ENCODE measurements at regions not wholly inside any gene's neighbourhood (a gene's known extent, or its start where the extent isn't known, plus 50 kb on each side); places are given as distances from the start of the nearest gene placed in this dataset.

GRCh38 chr2:239801404-239802184, 223.5 kb downstream of the NDUFA10 start:
- TF ChIP-seq FOXP2 (optimal IDR thresholded peaks at IDR 0.05; ENCODE audit: borderline replicate concordance, extremely low read depth, extremely low read length, insufficient read depth) (no peak), REST (IDR thresholded peaks at IDR 0.05; ENCODE audit: insufficient read depth in 1 of 2, low read depth in 2 of 2, low read length in 2 of 2) (no peak)

GRCh38 chr2:239800785-239801386, 224.3 kb downstream of the NDUFA10 start:
- no peak for TF ChIP-seq TAF1 (IDR thresholded peaks at IDR 0.05; ENCODE audit: borderline replicate concordance, insufficient read depth, low read length)
- no peak for TF ChIP-seq SIN3A (IDR thresholded peaks at IDR 0.05; ENCODE audit: borderline replicate concordance, insufficient read depth, low read length)
- no peak for TF ChIP-seq REST (IDR thresholded peaks at IDR 0.05; ENCODE audit: insufficient read depth in 1 of 2, low read depth in 2 of 2, low read length in 2 of 2)
- TF ChIP-seq POLR2AphosphoS5 (IDR thresholded peaks at IDR 0.05; ENCODE audit: low read depth, low read length) = no peak
- TF ChIP-seq FOXP2 (optimal IDR thresholded peaks at IDR 0.05; ENCODE audit: borderline replicate concordance, extremely low read depth, extremely low read length, insufficient read depth) = no peak

- no peak for TF ChIP-seq FOXP2 (optimal IDR thresholded peaks at IDR 0.05; ENCODE audit: borderline replicate concordance, extremely low read depth, extremely low read length, insufficient read depth)
- no peak for TF ChIP-seq POLR2AphosphoS5 (IDR thresholded peaks at IDR 0.05; ENCODE audit: low read depth, low read length)
- no peak for TF ChIP-seq TAF1 (IDR thresholded peaks at IDR 0.05; ENCODE audit: borderline replicate concordance, insufficient read depth, low read length)
- TF ChIP-seq SIN3A (IDR thresholded peaks at IDR 0.05; ENCODE audit: borderline replicate concordance, insufficient read depth, low read length) = no peak
- no peak for TF ChIP-seq REST (IDR thresholded peaks at IDR 0.05; ENCODE audit: insufficient read depth in 1 of 2, low read depth in 2 of 2, low read length in 2 of 2)
Measured at GRCh38 chr2:239797316-239797715, 227.8 kb downstream of the NDUFA10 start.

GRCh38 chr2:239793836-239794235, 231.3 kb downstream of the NDUFA10 start:
- TF ChIP-seq POLR2AphosphoS5 (IDR thresholded peaks at IDR 0.05; ENCODE audit: low read depth, low read length) = no peak
- TF ChIP-seq SIN3A (IDR thresholded peaks at IDR 0.05; ENCODE audit: borderline replicate concordance, insufficient read depth, low read length) = no peak
- no peak for TF ChIP-seq REST (IDR thresholded peaks at IDR 0.05; ENCODE audit: insufficient read depth in 1 of 2, low read depth in 2 of 2, low read length in 2 of 2)
- TF ChIP-seq TAF1 (IDR thresholded peaks at IDR 0.05; ENCODE audit: borderline replicate concordance, insufficient read depth, low read length) = no peak
- no peak for TF ChIP-seq FOXP2 (optimal IDR thresholded peaks at IDR 0.05; ENCODE audit: borderline replicate concordance, extremely low read depth, extremely low read length, insufficient read depth)
